ENCODE measurements at regions not wholly inside any gene's neighbourhood (a gene's known extent, or its start where the extent isn't known, plus 50 kb on each side); places are given as distances from the start of the nearest gene placed in this dataset.

GRCh38 chr2:129742415-129743180 is 236.9 kb upstream of the RAB6C start:
- no peak overlapping the region for H3K4me3 ChIP-seq (ENCODE audit: low read depth, low read length)
- H3K9me3 ChIP-seq (ENCODE audit: control insufficient read depth, insufficient read depth, low read length): no peaks in the 10 kb centered on the region
- H3K27ac ChIP-seq (ENCODE audit: low read depth, low read length): no peak overlapping the region
- no peaks in the 10 kb centered on the region; the same call in 1 of the 2 replicates for H3K4me1 ChIP-seq (ENCODE audit: control insufficient read depth, insufficient read depth, low read length)
- H3K27me3 ChIP-seq (ENCODE audit: control insufficient read depth, insufficient read depth, low read length): no peaks in the 10 kb centered on the region
- no peaks in the 10 kb centered on the region for H3K36me3 ChIP-seq (ENCODE audit: control insufficient read depth, insufficient read depth, low read length)
- H3K9ac ChIP-seq (ENCODE audit: low read depth, low read length): no peak overlapping the region

GRCh38 chr2:129744141-129744540 is 235.3 kb upstream of the RAB6C start:
- no peaks in the 10 kb centered on the region for H3K36me3 ChIP-seq (ENCODE audit: control insufficient read depth, insufficient read depth, low read length)
- no peak overlapping the region for H3K4me3 ChIP-seq (ENCODE audit: low read depth, low read length)
- H3K9me3 ChIP-seq (ENCODE audit: control insufficient read depth, insufficient read depth, low read length): no peaks in the 10 kb centered on the region
- no peaks in the 10 kb centered on the region for H3K27me3 ChIP-seq (ENCODE audit: control insufficient read depth, insufficient read depth, low read length)
- H3K4me1 ChIP-seq (ENCODE audit: control insufficient read depth, insufficient read depth, low read length): no peaks in the 10 kb centered on the region; the same call in 1 of the 2 replicates
- H3K27ac ChIP-seq (ENCODE audit: low read depth, low read length): no peak overlapping the region
- H3K9ac ChIP-seq (ENCODE audit: low read depth, low read length): no peak overlapping the region

- Histone ChIP-seq H3K27me3 (ENCODE audit: control insufficient read depth, insufficient read depth, low read length) (no peaks in the 10 kb centered on the region), H3K36me3 (ENCODE audit: control insufficient read depth, insufficient read depth, low read length) (no peaks in the 10 kb centered on the region), H3K4me3 (ENCODE audit: low read depth, low read length) (no peak overlapping the region), H3K9ac (ENCODE audit: low read depth, low read length) (no peak overlapping the region), H3K9me3 (ENCODE audit: control insufficient read depth, insufficient read depth, low read length) (no peaks in the 10 kb centered on the region), H3K4me1 (ENCODE audit: control insufficient read depth, insufficient read depth, low read length) (no peaks in the 10 kb centered on the region; the same call in 1 of the 2 replicates), H3K27ac (ENCODE audit: low read depth, low read length) (no peak overlapping the region)
Measured at GRCh38 chr2:129744649-129745048, 234.8 kb upstream of the RAB6C start.

GRCh38 chr2:129747500-129748125 is 231.9 kb upstream of the RAB6C start:
- H3K4me3 ChIP-seq (ENCODE audit: low read depth, low read length): no peak overlapping the region
- H3K9ac ChIP-seq (ENCODE audit: low read depth, low read length): no peak overlapping the region
- no peaks in the 10 kb centered on the region for H3K27me3 ChIP-seq (ENCODE audit: control insufficient read depth, insufficient read depth, low read length)
- H3K36me3 ChIP-seq (ENCODE audit: control insufficient read depth, insufficient read depth, low read length): no peaks in the 10 kb centered on the region
- no peaks in the 10 kb centered on the region for H3K9me3 ChIP-seq (ENCODE audit: control insufficient read depth, insufficient read depth, low read length)
- H3K4me1 ChIP-seq (ENCODE audit: control insufficient read depth, insufficient read depth, low read length): no peaks in the 10 kb centered on the region; the same call in 1 of the 2 replicates
- no peak overlapping the region for H3K27ac ChIP-seq (ENCODE audit: low read depth, low read length)

- H3K9me3 ChIP-seq (ENCODE audit: control insufficient read depth, insufficient read depth, low read length): no peaks in the 10 kb centered on the region
- H3K4me3 ChIP-seq (ENCODE audit: low read depth, low read length): no peak overlapping the region
- H3K4me1 ChIP-seq (ENCODE audit: control insufficient read depth, insufficient read depth, low read length): no peaks in the 10 kb centered on the region; the same call in 1 of the 2 replicates
- H3K27ac ChIP-seq (ENCODE audit: low read depth, low read length): no peak overlapping the region
- H3K36me3 ChIP-seq (ENCODE audit: control insufficient read depth, insufficient read depth, low read length): no peaks in the 10 kb centered on the region
- no peaks in the 10 kb centered on the region for H3K27me3 ChIP-seq (ENCODE audit: control insufficient read depth, insufficient read depth, low read length)
- H3K9ac ChIP-seq (ENCODE audit: low read depth, low read length): no peak overlapping the region
Measured at GRCh38 chr2:129748250-129748649, 231.2 kb upstream of the RAB6C start.

GRCh38 chr2:129748653-129749052 is 230.8 kb upstream of the RAB6C start:
- no peak overlapping the region for H3K27ac ChIP-seq (ENCODE audit: low read depth, low read length)
- H3K27me3 ChIP-seq (ENCODE audit: control insufficient read depth, insufficient read depth, low read length): no peaks in the 10 kb centered on the region
- H3K4me3 ChIP-seq (ENCODE audit: low read depth, low read length): no peak overlapping the region
- no peaks in the 10 kb centered on the region for H3K36me3 ChIP-seq (ENCODE audit: control insufficient read depth, insufficient read depth, low read length)
- H3K9ac ChIP-seq (ENCODE audit: low read depth, low read length): no peak overlapping the region
- no peaks in the 10 kb centered on the region; the same call in 1 of the 2 replicates for H3K4me1 ChIP-seq (ENCODE audit: control insufficient read depth, insufficient read depth, low read length)
- H3K9me3 ChIP-seq (ENCODE audit: control insufficient read depth, insufficient read depth, low read length): no peaks in the 10 kb centered on the region

- Histone ChIP-seq H3K4me3 (ENCODE audit: low read depth, low read length) (no peak overlapping the region), H3K27me3 (ENCODE audit: control insufficient read depth, insufficient read depth, low read length) (no peaks in the 10 kb centered on the region), H3K9me3 (ENCODE audit: control insufficient read depth, insufficient read depth, low read length) (no peaks in the 10 kb centered on the region), H3K4me1 (ENCODE audit: control insufficient read depth, insufficient read depth, low read length) (no peaks in the 10 kb centered on the region), H3K36me3 (ENCODE audit: control insufficient read depth, insufficient read depth, low read length) (no peaks in the 10 kb centered on the region), H3K9ac (ENCODE audit: low read depth, low read length) (no peak overlapping the region), H3K27ac (ENCODE audit: low read depth, low read length) (no peak overlapping the region)
Measured at GRCh38 chr2:129751409-129751808, 228.1 kb upstream of the RAB6C start.

- H3K9me3 ChIP-seq (ENCODE audit: control insufficient read depth, insufficient read depth, low read length): no peaks in the 10 kb centered on the region
- no peaks in the 10 kb centered on the region for H3K36me3 ChIP-seq (ENCODE audit: control insufficient read depth, insufficient read depth, low read length)
- no peaks in the 10 kb centered on the region for H3K27me3 ChIP-seq (ENCODE audit: control insufficient read depth, insufficient read depth, low read length)
- H3K27ac ChIP-seq (ENCODE audit: low read depth, low read length): no peak overlapping the region
- no peaks in the 10 kb centered on the region for H3K4me1 ChIP-seq (ENCODE audit: control insufficient read depth, insufficient read depth, low read length)
- H3K4me3 ChIP-seq (ENCODE audit: low read depth, low read length): no peak overlapping the region
- no peak overlapping the region for H3K9ac ChIP-seq (ENCODE audit: low read depth, low read length)
Measured at GRCh38 chr2:129752176-129752575, 227.3 kb upstream of the RAB6C start.

GRCh38 chr2:129752686-129753085 is 226.8 kb upstream of the RAB6C start:
- Histone ChIP-seq H3K9me3 (ENCODE audit: control insufficient read depth, insufficient read depth, low read length) (no peaks in the 10 kb centered on the region), H3K27me3 (ENCODE audit: control insufficient read depth, insufficient read depth, low read length) (no peaks in the 10 kb centered on the region), H3K4me1 (ENCODE audit: control insufficient read depth, insufficient read depth, low read length) (peaks cover 3% of the 10 kb centered on the region; the same call in 1 of the 2 replicates), H3K4me3 (ENCODE audit: low read depth, low read length) (no peak overlapping the region), H3K9ac (ENCODE audit: low read depth, low read length) (no peak overlapping the region), H3K27ac (ENCODE audit: low read depth, low read length) (no peak overlapping the region), H3K36me3 (ENCODE audit: control insufficient read depth, insufficient read depth, low read length) (no peaks in the 10 kb centered on the region)

- Histone ChIP-seq H3K36me3 (ENCODE audit: control insufficient read depth, insufficient read depth, low read length) (no peaks in the 10 kb centered on the region), H3K4me1 (ENCODE audit: control insufficient read depth, insufficient read depth, low read length) (peaks cover 7% of the 10 kb centered on the region), H3K27ac (ENCODE audit: low read depth, low read length) (no peak overlapping the region), H3K9ac (ENCODE audit: low read depth, low read length) (no peak overlapping the region), H3K4me3 (ENCODE audit: low read depth, low read length) (no peak overlapping the region), H3K27me3 (ENCODE audit: control insufficient read depth, insufficient read depth, low read length) (no peaks in the 10 kb centered on the region), H3K9me3 (ENCODE audit: control insufficient read depth, insufficient read depth, low read length) (no peaks in the 10 kb centered on the region)
Measured at GRCh38 chr2:129753261-129753660, 226.2 kb upstream of the RAB6C start.

GRCh38 chr2:129754421-129754820 is 225.0 kb upstream of the RAB6C start:
- H3K9ac ChIP-seq (ENCODE audit: low read depth, low read length): no peak overlapping the region
- no peaks in the 10 kb centered on the region for H3K27me3 ChIP-seq (ENCODE audit: control insufficient read depth, insufficient read depth, low read length)
- no peak overlapping the region for H3K27ac ChIP-seq (ENCODE audit: low read depth, low read length)
- H3K36me3 ChIP-seq (ENCODE audit: control insufficient read depth, insufficient read depth, low read length): no peaks in the 10 kb centered on the region
- H3K4me1 ChIP-seq (ENCODE audit: control insufficient read depth, insufficient read depth, low read length): peaks cover 15% of the 10 kb centered on the region
- H3K4me3 ChIP-seq (ENCODE audit: low read depth, low read length): no peak overlapping the region
- no peaks in the 10 kb centered on the region for H3K9me3 ChIP-seq (ENCODE audit: control insufficient read depth, insufficient read depth, low read length)
